ENCODE measurements at regions not wholly inside any gene's neighbourhood (a gene's known extent, or its start where the extent isn't known, plus 50 kb on each side); places are given as distances from the start of the nearest gene placed in this dataset.

DNA sequence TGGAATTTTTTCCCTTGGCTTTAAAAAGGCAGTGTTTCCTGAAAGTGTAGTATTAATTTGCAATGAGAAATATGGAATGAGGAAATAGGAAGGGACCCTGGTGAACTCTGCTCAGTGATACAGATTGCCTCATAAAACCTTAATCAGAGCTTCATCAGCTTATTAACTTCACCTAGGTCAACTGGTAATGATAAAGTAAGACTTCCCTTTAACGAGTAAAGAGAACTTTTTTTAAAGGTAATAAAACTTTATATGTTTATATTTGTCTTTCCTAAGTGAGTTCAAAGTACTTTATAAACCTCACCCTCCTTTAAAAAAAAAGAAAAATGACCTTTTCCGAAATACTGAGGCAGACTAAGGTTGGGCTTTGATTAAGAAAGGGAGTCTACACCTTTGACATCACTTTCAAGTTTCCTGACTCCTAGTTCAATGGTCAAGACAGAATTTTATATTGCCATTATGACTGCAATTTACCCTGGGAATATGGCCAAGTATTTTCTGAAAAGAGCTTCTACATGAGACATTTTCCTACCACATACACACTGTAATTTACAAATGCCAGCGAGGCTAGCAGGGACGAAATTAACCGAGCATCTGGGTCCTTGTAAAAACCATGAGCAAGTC lies 706.3 kb upstream of the TENM3 start:
- TF ChIP-seq, protein P1, sequence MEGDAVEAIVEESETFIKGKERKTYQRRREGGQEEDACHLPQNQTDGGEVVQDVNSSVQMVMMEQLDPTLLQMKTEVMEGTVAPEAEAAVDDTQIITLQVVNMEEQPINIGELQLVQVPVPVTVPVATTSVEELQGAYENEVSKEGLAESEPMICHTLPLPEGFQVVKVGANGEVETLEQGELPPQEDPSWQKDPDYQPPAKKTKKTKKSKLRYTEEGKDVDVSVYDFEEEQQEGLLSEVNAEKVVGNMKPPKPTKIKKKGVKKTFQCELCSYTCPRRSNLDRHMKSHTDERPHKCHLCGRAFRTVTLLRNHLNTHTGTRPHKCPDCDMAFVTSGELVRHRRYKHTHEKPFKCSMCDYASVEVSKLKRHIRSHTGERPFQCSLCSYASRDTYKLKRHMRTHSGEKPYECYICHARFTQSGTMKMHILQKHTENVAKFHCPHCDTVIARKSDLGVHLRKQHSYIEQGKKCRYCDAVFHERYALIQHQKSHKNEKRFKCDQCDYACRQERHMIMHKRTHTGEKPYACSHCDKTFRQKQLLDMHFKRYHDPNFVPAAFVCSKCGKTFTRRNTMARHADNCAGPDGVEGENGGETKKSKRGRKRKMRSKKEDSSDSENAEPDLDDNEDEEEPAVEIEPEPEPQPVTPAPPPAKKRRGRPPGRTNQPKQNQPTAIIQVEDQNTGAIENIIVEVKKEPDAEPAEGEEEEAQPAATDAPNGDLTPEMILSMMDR (IDR thresholded peaks at IDR 0.05; ENCODE audit: insufficient read depth, low read depth, low read length), result no peak
- no peak for TF ChIP-seq EZH2 (IDR thresholded peaks at IDR 0.05; ENCODE audit: insufficient read depth, low read length)
